GM12878 (cell line): ENCODE measurements at regions not wholly inside any gene's neighbourhood (a gene's known extent, or its start where the extent isn't known, plus 50 kb on each side); places are given as distances from the start of the nearest gene placed in this dataset.

Experiments used
- ATAC-seq: fragments of 200-7000 bp; cut with Tn5 transposase; 3 replicates; pipeline ENCODE4 v1.9.1; 2020; ENCODE audit warnings: mild to moderate bottlenecking, moderate library complexity
- BruUV-seq: library from RNA; stranded (reverse); fragments of 400-500 nt; replicated peaks from 2 replicates; lab custom pipeline; 2021; lab: Mats Ljungman, UMichigan
- CTCF ChIA-PET: fragments of 300-600 bp; sonication (Branson Sonifier 250); formaldehyde crosslinking; extraction: SDS; loops from one replicate; lab custom pipeline; 2021; ENCODE audit warnings: inconsistent platforms; lab: Yijun Ruan, JAX
- POLR2A ChIA-PET: fragments of 350-600 bp; formaldehyde crosslinking; extraction: SDS; loops from one replicate; lab custom pipeline; 2021; ENCODE audit warnings: inconsistent platforms; lab: Charles Lee
- RAD21 ChIA-PET: fragments of 300-600 bp; sonication (Branson Sonifier 250); formaldehyde crosslinking; loops from one replicate; lab custom pipeline; 2023; ENCODE audit warnings: antibody characterized with exemption; ENCODE audit not compliant: unreplicated experiment; lab: Charles Lee
- SMC1A ChIA-PET: fragments of 300-600 bp; sonication (Branson Sonifier 250); formaldehyde crosslinking; loops from one replicate; lab custom pipeline; 2023; ENCODE audit not compliant: unreplicated experiment, uncharacterized antibody; lab: Charles Lee
- DNase-seq: peaks from one replicate; pipeline ENCODE4 v3.0.0-alpha.2; 2011; ENCODE audit warnings: low read depth, low spot score
- FAIRE-seq: peaks from 3 replicates; lab custom pipeline; 2011; peaks lifted over from hg19 to GRCh38; lab: Jason Lieb, UNC
- H2AFZ ChIP-seq: 2 replicates; pipeline ENCODE4 v1.6.0; 2011; ENCODE audit warnings: low read depth, low read length, control low read depth; ENCODE audit not compliant: control insufficient read depth
- H3K27ac ChIP-seq: 2 replicates; pipeline ENCODE4 v1.5.1; 2011; ENCODE audit warnings: control low read depth; ENCODE audit not compliant: control insufficient read depth, insufficient read depth
- H3K27me3 ChIP-seq, 2 experiments: replicated peaks in 1 of 2; 2 replicates each; pipeline versions ENCODE4 v1.6.0 to v1.6.1; 2011; ENCODE audit warnings: low read length in 1 of 2; ENCODE audit not compliant: control insufficient read depth in 2 of 2, insufficient read depth in 2 of 2
- H3K36me3 ChIP-seq, 2 experiments: 2 replicates each; pipeline ENCODE4 v1.5.1; 2011; ENCODE audit warnings: low read length in 1 of 2; ENCODE audit not compliant: control insufficient read depth in 2 of 2, insufficient read depth in 2 of 2
- H3K4me1 ChIP-seq: 2 replicates; pipeline ENCODE4 v1.6.1; 2011; ENCODE audit warnings: mild to moderate bottlenecking, low read length, moderate library complexity, mixed read lengths; ENCODE audit not compliant: control insufficient read depth, insufficient read depth
- H3K4me2 ChIP-seq: 2 replicates; pipeline ENCODE4 v1.6.0; 2011; ENCODE audit warnings: control low read depth; ENCODE audit not compliant: control insufficient read depth, insufficient read depth
- H3K4me3 ChIP-seq: fragments of 200-600 bp; sonication (generic); 2 replicates; pipeline ENCODE4 v1.5.1; 2016
- H3K79me2 ChIP-seq: 2 replicates; pipeline ENCODE4 v1.6.0; 2011; ENCODE audit warnings: low read length; ENCODE audit not compliant: control insufficient read depth, insufficient read depth
- H3K9ac ChIP-seq: 2 replicates; pipeline ENCODE4 v1.8.0; 2011; ENCODE audit warnings: low read length, control low read depth, mixed read lengths; ENCODE audit not compliant: control insufficient read depth, insufficient read depth
- H3K9me3 ChIP-seq: replicated peaks from 3 replicates; pipeline ENCODE4 v1.5.1; 2011; ENCODE audit warnings: mild to moderate bottlenecking, low read length; ENCODE audit not compliant: control insufficient read depth, insufficient read depth
- H4K20me1 ChIP-seq: 2 replicates; pipeline ENCODE4 v1.6.0; 2011; ENCODE audit not compliant: control insufficient read depth, insufficient read depth
- EZH2 ChIP-seq: IDR thresholded peaks from 2 replicates; pipeline ENCODE4 v1.6.1; 2012; ENCODE audit warnings: low read depth, mild to moderate bottlenecking, control low read depth, inconsistent platforms, low read length, borderline replicate concordance; ENCODE audit not compliant: control insufficient read depth
- IRF4 ChIP-seq: IDR thresholded peaks from 2 replicates; pipeline ENCODE4 v1.6.1; 2011; ENCODE audit warnings: low read depth, low read length
- KAT2A ChIP-seq: conservative IDR thresholded peaks from 2 replicates; pipeline ENCODE4 v1.6.1; 2011; ENCODE audit warnings: low read depth, low read length; ENCODE audit not compliant: control insufficient read depth
- MYC ChIP-seq: IDR thresholded peaks from 2 replicates; pipeline ENCODE4 v1.6.1; 2011; ENCODE audit warnings: mild to moderate bottlenecking, low read length, moderate library complexity, inconsistent platforms; ENCODE audit not compliant: insufficient read depth, insufficient replicate concordance, insufficient read length, severe bottlenecking
- NFYA ChIP-seq: IDR thresholded peaks from 2 replicates; pipeline ENCODE4 v1.6.1; 2011; ENCODE audit warnings: low read depth, mild to moderate bottlenecking, low read length, improper control_type of control experiment, borderline replicate concordance
- NRF1 ChIP-seq: conservative IDR thresholded peaks from 2 replicates; pipeline ENCODE4 v1.6.1; 2011; ENCODE audit warnings: mild to moderate bottlenecking, low read depth, low read length, improper control_type of control experiment
- SPI1 ChIP-seq: IDR thresholded peaks from 2 replicates; pipeline ENCODE4 v1.6.1; 2011; ENCODE audit warnings: low read depth, mild to moderate bottlenecking, low read length, moderate library complexity, borderline replicate concordance; ENCODE audit not compliant: insufficient read depth
- SRF ChIP-seq, 2 experiments: IDR thresholded peaks; 2 replicates each; pipeline ENCODE4 v1.6.1; 2011; ENCODE audit warnings: low read depth in 2 of 2, low read length in 2 of 2, mild to moderate bottlenecking in 1 of 2, moderate library complexity in 1 of 2
- SUPT20H ChIP-seq: IDR thresholded peaks from 2 replicates; pipeline ENCODE4 v1.6.1; 2011; ENCODE audit warnings: low read depth, mild to moderate bottlenecking, low read length, moderate library complexity, borderline replicate concordance; ENCODE audit not compliant: control insufficient read depth
- SUZ12 ChIP-seq: fragments of 200-600 bp; sonication (generic); IDR thresholded peaks from one replicate; pipeline ENCODE4 v1.6.1; 2018; ENCODE audit warnings: antibody characterized with exemption, mild to moderate bottlenecking; ENCODE audit not compliant: unreplicated experiment
- TCF3 ChIP-seq: IDR thresholded peaks from 2 replicates; pipeline ENCODE4 v1.6.1; 2012; ENCODE audit warnings: low read depth, mild to moderate bottlenecking, low read length, borderline replicate concordance; ENCODE audit not compliant: insufficient read depth
- USF1 ChIP-seq: IDR thresholded peaks from 2 replicates; pipeline ENCODE4 v1.6.1; 2011; ENCODE audit warnings: borderline replicate concordance, low read depth, mild to moderate bottlenecking, moderate library complexity, mixed read lengths, low read length; ENCODE audit not compliant: insufficient read depth; ENCODE audit errors: extremely low read length
- ZBTB33 ChIP-seq: fragments of 450-650 bp; IDR thresholded peaks from 2 replicates; pipeline ENCODE4 v1.6.1; 2017; ENCODE audit warnings: mild to moderate bottlenecking
- WGBS: methylation state at CpG from one replicate; pipeline ENCODE4 v1.1.6; 2016; ENCODE audit warnings: low lambda C conversion rate; ENCODE audit not compliant: insufficient replicate concordance, insufficient coverage; ENCODE audit errors: missing lambda C conversion rate; 5-methylcytosine and 5-hydroxymethylcytosine counted together
- in situ Hi-C: fragments of 300-500 bp; cut with MboI; formaldehyde crosslinking; loops from 9 replicates; pipeline ENCODE4 v1.14.3; 2018; ENCODE audit warnings: mixed read lengths
- intact Hi-C: fragments of 100-400 bp; cut with micrococcal nuclease; formaldehyde crosslinking; loops from one replicate; pipeline ENCODE4 v1.14.2; 2022; ENCODE audit not compliant: unreplicated experiment

- BruUV-seq, result no TSS peak
- ATAC-seq (no peak), FAIRE-seq (no peak), DNase-seq (no peak)
- H3K9me3 ChIP-seq, result no peaks in the 10 kb centered on the region
- ChIA-PET CTCF (interaction anchor here (1.0 kb wide), 1 partner anchor 24 kb away, joined by 3 read pairs; no protein-coding TSS in a partner anchor), RAD21 (no interaction called here), POLR2A (no interaction called here), SMC1A (interaction anchor here (1.2 kb wide), 1 partner anchor 16 kb away, joined by 5 read pairs; no protein-coding TSS in a partner anchor)
- H3K9ac ChIP-seq, result no peak overlapping the region
- no peaks in the 10 kb centered on the region for H4K20me1 ChIP-seq
- TF ChIP-seq SUPT20H, result no peak
- TF ChIP-seq SPI1, result no peak
- TF ChIP-seq NRF1, result no peak
- TF ChIP-seq SUZ12, result no peak
- TF ChIP-seq TCF3, result no peak
- no peak for TF ChIP-seq ZBTB33
- TF ChIP-seq SRF (IDR thresholded peaks at IDR 0.05; ENCODE audit: low read depth in 2 of 2, low read length in 2 of 2), result no peak
- no peak for TF ChIP-seq NFYA
- TF ChIP-seq USF1, result no peak
- no peak for TF ChIP-seq EZH2
- TF ChIP-seq MYC, result no peak
- TF ChIP-seq IRF4, result no peak
- TF ChIP-seq KAT2A, result no peak
- intact Hi-C loops, result no loop called here
- H3K27me3 ChIP-seq, result no peaks in the 10 kb centered on the region; a peak in 1 of 4 replicates
- H3K27ac ChIP-seq, result no peak overlapping the region
- H3K4me1 ChIP-seq, result no peaks in the 10 kb centered on the region
- H2AFZ ChIP-seq, result no peak overlapping the region
- H3K4me3 ChIP-seq, result no peak overlapping the region
- WGBS, result 0% methylated on average over 1 of the region's 1 CpG
- no peak overlapping the region for H3K4me2 ChIP-seq
- H3K36me3 ChIP-seq, result no peaks in the 10 kb centered on the region
- H3K79me2 ChIP-seq, result no peaks in the 10 kb centered on the region
- in situ Hi-C loops, result no loop called here
Measured at GRCh38 chr11:92902417-92902816, 67.0 kb upstream of the MTNR1B start.
